Right renal pelvis (tissue), 4 donors: ENCODE measurements at regions not wholly inside any gene's neighbourhood (a gene's known extent, or its start where the extent isn't known, plus 50 kb on each side); places are given as distances from the start of the nearest gene placed in this dataset.
"Not testable (repeated sequence)": the region's sequence is repeated elsewhere in the genome, so short reads cannot be mapped to it uniquely, and the experiment has no call there.

ENCODE experiments used
- DNase-seq, 4 donors: peaks; one replicate each; pipeline ENCODE4 v3.0.0-alpha.2; 2013; ENCODE audit warnings: low read depth in 4 of 4, low spot score in 3 of 4, missing footprints in 1 of 4

GRCh38 chr5:153347611-153348010 is 142.9 kb upstream of the GRIA1 start:
- DNase-seq = no peak

GRCh38 chr5:153350175-153350883 is 140.1 kb upstream of the GRIA1 start:
- no peak for DNase-seq

GRCh38 chr5:153352685-153353219 is 137.7 kb upstream of the GRIA1 start:
- no peak for DNase-seq

- DNase-seq = no peak
Observed at GRCh38 chr5:153357493-153358112, 132.9 kb upstream of the GRIA1 start.

- DNase-seq = no peak
Observed at GRCh38 chr5:153358315-153358976, 132.0 kb upstream of the GRIA1 start.

GRCh38 chr5:153360860-153361259 is 129.6 kb upstream of the GRIA1 start:
- no peak for DNase-seq

- DNase-seq = no peak
Observed at GRCh38 chr5:153361735-153362409, 128.6 kb upstream of the GRIA1 start.

- no peak for DNase-seq
Observed at GRCh38 chr5:153365547-153365946, 124.9 kb upstream of the GRIA1 start.

- DNase-seq = no peak
Observed at GRCh38 chr5:153367466-153367865, 123.0 kb upstream of the GRIA1 start.

GRCh38 chr5:153372425-153373129 is 117.9 kb upstream of the GRIA1 start:
- no peak for DNase-seq

GRCh38 chr5:153373130-153373498 is 117.4 kb upstream of the GRIA1 start:
- no peak for DNase-seq

- DNase-seq = not testable (repeated sequence)
Observed at GRCh38 chr5:153381630-153382029, 108.8 kb upstream of the GRIA1 start.

GRCh38 chr5:153390569-153390968 is 99.9 kb upstream of the GRIA1 start:
- no peak for DNase-seq

GRCh38 chr5:153399595-153399994 is 90.9 kb upstream of the GRIA1 start:
- no peak for DNase-seq

- no peak for DNase-seq
Observed at GRCh38 chr5:153400931-153401330, 89.5 kb upstream of the GRIA1 start.

GRCh38 chr5:153402550-153402949 is 87.9 kb upstream of the GRIA1 start:
- no peak for DNase-seq

GRCh38 chr5:153403470-153403869 is 87.0 kb upstream of the GRIA1 start:
- DNase-seq = no peak

GRCh38 chr5:153404747-153405146 is 85.7 kb upstream of the GRIA1 start:
- DNase-seq = no peak

- no peak for DNase-seq
Observed at GRCh38 chr5:153421676-153422075, 68.8 kb upstream of the GRIA1 start.

GRCh38 chr5:153425914-153426313 is 64.6 kb upstream of the GRIA1 start:
- DNase-seq = no peak
